Activated CD8-positive, alpha-beta T cell treated with anti-CD3 and anti-CD28 coated beads for 36 hours (primary cell): ENCODE measurements at regions not wholly inside any gene's neighbourhood (a gene's known extent, or its start where the extent isn't known, plus 50 kb on each side); places are given as distances from the start of the nearest gene placed in this dataset.

Experiments
- ATAC-seq: fragments of 200-7000 bp; cut with Tn5 transposase; one replicate; pipeline ENCODE4 v1.10.0; 2021; ENCODE audit warnings: mild to moderate bottlenecking, moderate library complexity
- CTCF ChIA-PET: fragments of 350-600 bp; sonication (Branson Sonifier 250); formaldehyde crosslinking; loops from one replicate; lab custom pipeline; 2021; ENCODE audit warnings: antibody characterized with exemption; lab: Charles Lee
- POLR2A ChIA-PET: fragments of 350-600 bp; sonication (Branson Sonifier 250); formaldehyde crosslinking; loops from one replicate; lab custom pipeline; 2021; ENCODE audit warnings: antibody characterized with exemption; lab: Charles Lee
- DNase-seq: peaks from one replicate; pipeline ENCODE4 v3.0.0-alpha.2; 2020
- H3K27ac Mint-ChIP-seq: one replicate; pipeline ENCODE4 v1.8.0; 2021; ENCODE audit warnings: mild to moderate bottlenecking, mixed read lengths
- H3K27me3 Mint-ChIP-seq: one replicate; pipeline ENCODE4 v1.8.0; 2021; ENCODE audit warnings: mixed read lengths
- H3K36me3 Mint-ChIP-seq: one replicate; pipeline ENCODE4 v1.8.0; 2021; ENCODE audit warnings: low read depth, mixed read lengths
- H3K4me1 Mint-ChIP-seq: one replicate; pipeline ENCODE4 v1.8.0; 2021; ENCODE audit warnings: low read depth, mixed read lengths
- H3K4me3 Mint-ChIP-seq: one replicate; pipeline ENCODE4 v1.8.0; 2021; ENCODE audit warnings: mild to moderate bottlenecking, moderate library complexity, mixed read lengths
- H3K9me3 Mint-ChIP-seq: one replicate; pipeline ENCODE4 v1.8.0; 2021; ENCODE audit warnings: mixed read lengths
- intact Hi-C: fragments of 100-400 bp; cut with micrococcal nuclease; formaldehyde crosslinking; loops from one replicate; pipeline ENCODE4 v1.10.0; 2022
- TF ChIP-seq, protein P1 (sequence below): fragments of 200-600 bp; IDR thresholded peaks from one replicate; pipeline ENCODE4 v1.8.0; 2022; ENCODE audit warnings: antibody characterized with exemption, mild to moderate bottlenecking

- ChIA-PET POLR2A (no interaction called here), CTCF (no interaction called here)
- Mint-ChIP-seq H3K4me1 (no peaks in the 10 kb centered on the region), H3K9me3 (no peaks in the 10 kb centered on the region), H3K36me3 (no peaks in the 10 kb centered on the region), H3K27me3 (no peaks in the 10 kb centered on the region), H3K27ac (no peak overlapping the region), H3K4me3 (no peak overlapping the region)
- intact Hi-C loops, result no loop called here
- TF ChIP-seq, protein P1, sequence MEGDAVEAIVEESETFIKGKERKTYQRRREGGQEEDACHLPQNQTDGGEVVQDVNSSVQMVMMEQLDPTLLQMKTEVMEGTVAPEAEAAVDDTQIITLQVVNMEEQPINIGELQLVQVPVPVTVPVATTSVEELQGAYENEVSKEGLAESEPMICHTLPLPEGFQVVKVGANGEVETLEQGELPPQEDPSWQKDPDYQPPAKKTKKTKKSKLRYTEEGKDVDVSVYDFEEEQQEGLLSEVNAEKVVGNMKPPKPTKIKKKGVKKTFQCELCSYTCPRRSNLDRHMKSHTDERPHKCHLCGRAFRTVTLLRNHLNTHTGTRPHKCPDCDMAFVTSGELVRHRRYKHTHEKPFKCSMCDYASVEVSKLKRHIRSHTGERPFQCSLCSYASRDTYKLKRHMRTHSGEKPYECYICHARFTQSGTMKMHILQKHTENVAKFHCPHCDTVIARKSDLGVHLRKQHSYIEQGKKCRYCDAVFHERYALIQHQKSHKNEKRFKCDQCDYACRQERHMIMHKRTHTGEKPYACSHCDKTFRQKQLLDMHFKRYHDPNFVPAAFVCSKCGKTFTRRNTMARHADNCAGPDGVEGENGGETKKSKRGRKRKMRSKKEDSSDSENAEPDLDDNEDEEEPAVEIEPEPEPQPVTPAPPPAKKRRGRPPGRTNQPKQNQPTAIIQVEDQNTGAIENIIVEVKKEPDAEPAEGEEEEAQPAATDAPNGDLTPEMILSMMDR, result no peak
- ATAC-seq, result no peak
- no peak for DNase-seq
Observed at GRCh38 chr22:49564666-49565515, 262.8 kb downstream of the BRD1 start.

DNA sequence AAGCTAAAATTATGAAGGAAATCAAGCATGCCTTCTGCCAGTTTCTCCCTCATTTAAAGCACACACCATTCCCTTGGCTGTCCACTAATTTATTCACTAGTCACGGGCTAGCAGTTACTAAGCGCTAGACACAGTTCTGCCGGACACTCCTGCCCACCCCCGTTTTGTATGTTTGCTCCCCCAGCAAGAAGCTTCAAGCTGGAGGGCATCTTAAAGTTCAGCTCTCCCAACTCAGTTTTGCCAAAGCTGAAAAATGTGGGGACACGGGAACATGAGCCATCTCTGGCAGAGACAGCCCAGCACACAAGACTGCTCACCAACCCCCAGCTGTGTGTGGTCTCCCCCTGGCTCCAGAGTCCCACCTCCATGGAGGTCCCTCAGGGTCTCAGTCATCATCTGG, 263.6 kb downstream of the BRD1 start:
- ChIA-PET POLR2A (no interaction called here), CTCF (no interaction called here)
- H3K27ac Mint-ChIP-seq, result no peak overlapping the region
- H3K27me3 Mint-ChIP-seq, result no peaks in the 10 kb centered on the region
- TF ChIP-seq, protein P1, result no peak
- H3K36me3 Mint-ChIP-seq, result no peaks in the 10 kb centered on the region
- no peak for ATAC-seq
- intact Hi-C loops, result no loop called here
- no peak for DNase-seq
- H3K9me3 Mint-ChIP-seq, result no peaks in the 10 kb centered on the region
- no peaks in the 10 kb centered on the region for H3K4me1 Mint-ChIP-seq
- no peak overlapping the region for H3K4me3 Mint-ChIP-seq

GRCh38 chr22:49562685-49563249, 264.9 kb downstream of the BRD1 start:
- CTCF ChIA-PET, result no interaction called here
- POLR2A ChIA-PET, result no interaction called here

GRCh38 chr22:49561976-49562375, 265.7 kb downstream of the BRD1 start:
- CTCF ChIA-PET, result no interaction called here
- no peak for ATAC-seq
- intact Hi-C loops, result no loop called here

More at GRCh38 chr22:49562685-49563249, 264.9 kb downstream of the BRD1 start:
- H3K27me3 Mint-ChIP-seq, result no peaks in the 10 kb centered on the region
- H3K4me3 Mint-ChIP-seq, result no peak overlapping the region
- H3K9me3 Mint-ChIP-seq, result peaks cover 7% of the 10 kb centered on the region
- DNase-seq, result no peak
- H3K27ac Mint-ChIP-seq, result no peak overlapping the region
- ATAC-seq, result no peak
- intact Hi-C loops, result no loop called here
- peaks cover 4% of the 10 kb centered on the region for H3K36me3 Mint-ChIP-seq
- H3K4me1 Mint-ChIP-seq, result no peaks in the 10 kb centered on the region
- TF ChIP-seq, protein P1, result no peak

GRCh38 chr22:49561338-49561737, 266.3 kb downstream of the BRD1 start:
- no peak for ATAC-seq
- intact Hi-C loops, result no loop called here
- POLR2A ChIA-PET, result no interaction called here

More at GRCh38 chr22:49561976-49562375, 265.7 kb downstream of the BRD1 start:
- peaks cover 10% of the 10 kb centered on the region for H3K9me3 Mint-ChIP-seq
- TF ChIP-seq, protein P1, result no peak
- H3K4me1 Mint-ChIP-seq, result no peaks in the 10 kb centered on the region
- no peak overlapping the region for H3K4me3 Mint-ChIP-seq
- peaks cover 6% of the 10 kb centered on the region for H3K36me3 Mint-ChIP-seq
- POLR2A ChIA-PET, result no interaction called here
- no peak overlapping the region for H3K27ac Mint-ChIP-seq
- no peak for DNase-seq
- no peaks in the 10 kb centered on the region for H3K27me3 Mint-ChIP-seq

More at GRCh38 chr22:49561338-49561737, 266.3 kb downstream of the BRD1 start:
- Mint-ChIP-seq H3K36me3 (peaks cover 6% of the 10 kb centered on the region), H3K4me3 (no peak overlapping the region), H3K27ac (no peak overlapping the region), H3K27me3 (no peaks in the 10 kb centered on the region), H3K4me1 (no peaks in the 10 kb centered on the region), H3K9me3 (peaks cover 10% of the 10 kb centered on the region)
- DNase-seq, result no peak
- CTCF ChIA-PET, result no interaction called here
- TF ChIP-seq, protein P1, result no peak
